NB4 (cell line): ENCODE measurements at regions not wholly inside any gene's neighbourhood (a gene's known extent, or its start where the extent isn't known, plus 50 kb on each side); places are given as distances from the start of the nearest gene placed in this dataset.

Experiments
- DNase-seq: peaks from one replicate; pipeline ENCODE4 v3.0.0; 2010; ENCODE audit warnings: low read depth
- H3K4me3 ChIP-seq: one replicate; pipeline ENCODE4 v1.5.1; 2011; ENCODE audit warnings: mild to moderate bottlenecking, low read depth, low read length, moderate library complexity
- MAX ChIP-seq: IDR thresholded peaks from 2 replicates; pipeline ENCODE4 v1.6.1; 2011; ENCODE audit warnings: low read depth, low read length
- MYC ChIP-seq: IDR thresholded peaks from 2 replicates; pipeline ENCODE4 v1.6.1; 2011; ENCODE audit warnings: low read depth, low read length
- POLR2A ChIP-seq: IDR thresholded peaks from 2 replicates; pipeline ENCODE4 v1.6.1; 2011; ENCODE audit warnings: mild to moderate bottlenecking; ENCODE audit not compliant: insufficient read length; ENCODE audit errors: extremely low read depth
- TF ChIP-seq, protein P1 (sequence below): IDR thresholded peaks from one replicate; pipeline ENCODE4 v1.5.1; 2012; ENCODE audit warnings: low read depth, low read length

DNA sequence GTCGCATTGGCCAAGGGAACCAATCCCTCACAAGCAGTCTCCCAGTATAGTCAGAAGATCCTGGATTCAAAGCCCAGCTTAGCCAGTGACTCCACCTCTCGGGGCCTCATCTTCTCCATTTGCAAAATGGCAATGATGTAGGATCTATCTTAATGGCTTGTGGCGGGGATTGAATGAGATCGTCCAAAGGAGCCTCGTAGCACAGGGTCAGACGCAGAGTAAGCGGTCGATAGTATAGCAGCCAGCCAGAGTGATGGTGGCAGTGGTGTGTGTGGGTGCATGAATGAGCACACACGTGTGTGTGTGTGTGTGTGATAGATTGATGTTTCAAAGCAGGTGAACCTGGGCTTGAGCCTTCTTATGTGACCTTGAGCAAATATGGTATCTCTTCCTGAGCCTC lies 79.8 kb upstream of the WNT4 start:
- H3K4me3 ChIP-seq = no peak overlapping the region
- no peak for TF ChIP-seq MAX
- TF ChIP-seq MYC = no peak
- no peak for TF ChIP-seq POLR2A
- no peak for DNase-seq

- no peak overlapping the region for H3K4me3 ChIP-seq
- DNase-seq = no peak
- TF ChIP-seq, protein P1, sequence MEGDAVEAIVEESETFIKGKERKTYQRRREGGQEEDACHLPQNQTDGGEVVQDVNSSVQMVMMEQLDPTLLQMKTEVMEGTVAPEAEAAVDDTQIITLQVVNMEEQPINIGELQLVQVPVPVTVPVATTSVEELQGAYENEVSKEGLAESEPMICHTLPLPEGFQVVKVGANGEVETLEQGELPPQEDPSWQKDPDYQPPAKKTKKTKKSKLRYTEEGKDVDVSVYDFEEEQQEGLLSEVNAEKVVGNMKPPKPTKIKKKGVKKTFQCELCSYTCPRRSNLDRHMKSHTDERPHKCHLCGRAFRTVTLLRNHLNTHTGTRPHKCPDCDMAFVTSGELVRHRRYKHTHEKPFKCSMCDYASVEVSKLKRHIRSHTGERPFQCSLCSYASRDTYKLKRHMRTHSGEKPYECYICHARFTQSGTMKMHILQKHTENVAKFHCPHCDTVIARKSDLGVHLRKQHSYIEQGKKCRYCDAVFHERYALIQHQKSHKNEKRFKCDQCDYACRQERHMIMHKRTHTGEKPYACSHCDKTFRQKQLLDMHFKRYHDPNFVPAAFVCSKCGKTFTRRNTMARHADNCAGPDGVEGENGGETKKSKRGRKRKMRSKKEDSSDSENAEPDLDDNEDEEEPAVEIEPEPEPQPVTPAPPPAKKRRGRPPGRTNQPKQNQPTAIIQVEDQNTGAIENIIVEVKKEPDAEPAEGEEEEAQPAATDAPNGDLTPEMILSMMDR = no peak
- TF ChIP-seq MYC = no peak
- no peak for TF ChIP-seq MAX
- TF ChIP-seq POLR2A = no peak
Measured at GRCh38 chr1:22223176-22223575, 80.3 kb upstream of the WNT4 start.

GRCh38 chr1:22224091-22224490 lies 81.2 kb upstream of the WNT4 start:
- no peak for DNase-seq
- H3K4me3 ChIP-seq = no peak overlapping the region
- no peak for TF ChIP-seq MYC
- TF ChIP-seq, protein P1 = no peak
- TF ChIP-seq POLR2A = no peak
- TF ChIP-seq MAX = no peak

GRCh38 chr1:22224631-22225030 lies 81.7 kb upstream of the WNT4 start:
- H3K4me3 ChIP-seq = no peak overlapping the region
- TF ChIP-seq MAX = no peak
- TF ChIP-seq MYC = no peak
- TF ChIP-seq, protein P1 = no peak
- no peak for TF ChIP-seq POLR2A
- DNase-seq = no peak

GRCh38 chr1:22225858-22226589 lies 83.1 kb upstream of the WNT4 start:
- no peak overlapping the region for H3K4me3 ChIP-seq
- TF ChIP-seq MYC = no peak
- no peak for TF ChIP-seq POLR2A
- TF ChIP-seq, protein P1 = no peak
- no peak for TF ChIP-seq MAX
- DNase-seq = peak; percentile 34

DNA sequence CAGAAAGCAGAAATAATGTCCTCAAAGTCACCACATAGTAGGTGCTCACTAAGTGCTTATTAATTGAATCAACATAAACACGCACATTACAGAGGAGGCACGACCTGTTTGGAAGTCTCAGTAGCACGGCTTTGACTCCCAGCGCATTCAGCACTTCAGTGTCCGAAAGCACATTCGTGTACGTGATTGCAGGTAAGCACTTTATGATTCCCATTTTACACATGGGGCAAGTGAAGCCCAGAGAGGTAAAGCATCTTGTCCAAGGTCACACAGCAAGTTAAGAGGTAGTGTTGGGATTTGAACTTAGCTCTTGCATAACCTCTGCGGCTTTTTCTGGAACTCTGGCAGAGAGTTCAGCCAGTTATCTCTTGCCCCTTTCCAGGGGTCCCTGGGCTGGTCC lies 85.2 kb upstream of the WNT4 start:
- no peak for DNase-seq
- TF ChIP-seq POLR2A = no peak
- TF ChIP-seq, protein P1 = no peak
- TF ChIP-seq MAX = no peak
- no peak for TF ChIP-seq MYC
- no peak overlapping the region for H3K4me3 ChIP-seq
